ENCODE measurements at regions not wholly inside any gene's neighbourhood (a gene's known extent, or its start where the extent isn't known, plus 50 kb on each side); places are given as distances from the start of the nearest gene placed in this dataset.

GRCh38 chr1:105700723-105701122 lies 1355.8 kb upstream of the PRMT6 start:
- Histone ChIP-seq H3K4me2 (replicated peaks; ENCODE audit: extremely low read depth, low read length, poor library complexity, severe bottlenecking) (no peak overlapping the region), H4K20me1 (ENCODE audit: insufficient read depth, low read length) (no peaks in the 10 kb centered on the region), H3K9me3 (replicated peaks in 1 of 2; ENCODE audit: control insufficient read depth in 1 of 2, insufficient read depth in 1 of 2, low read length in 2 of 2) (no peaks in the 10 kb centered on the region), H3K9ac (ENCODE audit: insufficient read depth, low read length, poor library complexity, severe bottlenecking) (no peak overlapping the region), H3K4me3 (replicated peaks in 1 of 3; ENCODE audit: low read depth in 2 of 3, low read length in 3 of 3) (no peak overlapping the region), H2AFZ (ENCODE audit: insufficient read depth, low read depth, low read length, poor library complexity, severe bottlenecking) (no peak overlapping the region), H3K27ac (ENCODE audit: low read depth in 1 of 2, low read length in 2 of 2) (no peak overlapping the region), H3K36me3 (replicated peaks in 1 of 2; ENCODE audit: control insufficient read depth in 1 of 2, insufficient read depth in 2 of 2, low read length in 2 of 2) (no peaks in the 10 kb centered on the region), H3K27me3 (ENCODE audit: control insufficient read depth in 2 of 2, insufficient read depth in 2 of 2, low read length in 2 of 2) (no peaks in the 10 kb centered on the region), H3K4me1 (ENCODE audit: control insufficient read depth in 1 of 2, insufficient read depth in 2 of 2, low read length in 2 of 2) (no peaks in the 10 kb centered on the region), H3K79me2 (ENCODE audit: insufficient read depth, low read length) (no peaks in the 10 kb centered on the region)
- intact Hi-C loops (cut with micrococcal nuclease), result no loop called here
- no peak for DNase-seq
- H3K27me3 Mint-ChIP-seq (ENCODE audit: low read depth in 3 of 3), result no peaks in the 10 kb centered on the region
- no peak overlapping the region for H3K27ac Mint-ChIP-seq
- H3K9me3 Mint-ChIP-seq, result peaks cover 0 to 4% (median 0%) of the 10 kb centered on the region in 7 donors
- no peak overlapping the region for H3K4me3 Mint-ChIP-seq
- no peaks in the 10 kb centered on the region for H3K36me3 Mint-ChIP-seq
- WGBS (ENCODE audit: insufficient coverage), result no CpG with 5 or more reads among the region's 2 CpGs
- H3K4me1 Mint-ChIP-seq, result no peaks in the 10 kb centered on the region
- no peak for TF ChIP-seq CTCF (IDR thresholded peaks at IDR 0.05)

- H3K9me3 Mint-ChIP-seq, result peaks cover 0 to 5% (median 0%) of the 10 kb centered on the region in 7 donors
- WGBS (ENCODE audit: insufficient coverage), result no CpG with 5 or more reads among the region's 1 CpG
- TF ChIP-seq CTCF (IDR thresholded peaks at IDR 0.05), result no peak
Measured at GRCh38 chr1:105724286-105724685, 1332.2 kb upstream of the PRMT6 start.

More at GRCh38 chr1:105724286-105724685, 1332.2 kb upstream of the PRMT6 start:
- DNase-seq, result no peak
- Histone ChIP-seq H3K9ac (ENCODE audit: insufficient read depth, low read length, poor library complexity, severe bottlenecking) (no peak overlapping the region), H3K4me1 (ENCODE audit: control insufficient read depth in 1 of 2, insufficient read depth in 2 of 2, low read length in 2 of 2) (no peaks in the 10 kb centered on the region), H3K9me3 (replicated peaks in 1 of 2; ENCODE audit: control insufficient read depth in 1 of 2, insufficient read depth in 1 of 2, low read length in 2 of 2) (no peaks in the 10 kb centered on the region), H3K27ac (ENCODE audit: low read depth in 1 of 2, low read length in 2 of 2) (no peak overlapping the region), H4K20me1 (ENCODE audit: insufficient read depth, low read length) (no peaks in the 10 kb centered on the region), H3K36me3 (replicated peaks in 1 of 2; ENCODE audit: control insufficient read depth in 1 of 2, insufficient read depth in 2 of 2, low read length in 2 of 2) (no peaks in the 10 kb centered on the region), H3K4me3 (replicated peaks in 1 of 3; ENCODE audit: low read depth in 2 of 3, low read length in 3 of 3) (no peak overlapping the region), H3K4me2 (replicated peaks; ENCODE audit: extremely low read depth, low read length, poor library complexity, severe bottlenecking) (no peak overlapping the region), H3K27me3 (ENCODE audit: control insufficient read depth in 2 of 2, insufficient read depth in 2 of 2, low read length in 2 of 2) (no peaks in the 10 kb centered on the region), H2AFZ (ENCODE audit: insufficient read depth, low read depth, low read length, poor library complexity, severe bottlenecking) (no peak overlapping the region), H3K79me2 (ENCODE audit: insufficient read depth, low read length) (no peaks in the 10 kb centered on the region)
- intact Hi-C loops (cut with micrococcal nuclease), result no loop called here
- Mint-ChIP-seq H3K27me3 (ENCODE audit: low read depth in 3 of 3) (no peaks in the 10 kb centered on the region), H3K36me3 (no peaks in the 10 kb centered on the region), H3K4me3 (no peak overlapping the region), H3K4me1 (no peaks in the 10 kb centered on the region), H3K27ac (no peak overlapping the region)
